Lower leg skin (tissue), 3 donors: ENCODE measurements at regions not wholly inside any gene's neighbourhood (a gene's known extent, or its start where the extent isn't known, plus 50 kb on each side); places are given as distances from the start of the nearest gene placed in this dataset.

ENCODE experiments used
- CTCF ChIP-seq, 3 donors: fragments of 450-650 bp; IDR thresholded peaks; one replicate each; pipeline ENCODE4 v1.5.1; 2016; ENCODE audit warnings: antibody characterized with exemption in 3 of 3, mild to moderate bottlenecking in 3 of 3, moderate library complexity in 2 of 3
- POLR2A ChIP-seq, 2 donors: fragments of 450-650 bp; IDR thresholded peaks; one replicate each; pipeline ENCODE4 v1.6.1; 2016 to 2017; ENCODE audit warnings: antibody characterized with exemption in 2 of 2, mild to moderate bottlenecking in 1 of 2, moderate library complexity in 1 of 2

- TF ChIP-seq CTCF (IDR thresholded peaks at IDR 0.05) = no peak
- TF ChIP-seq POLR2A (IDR thresholded peaks at IDR 0.05) = no peak
Measured at GRCh38 chr2:217459016-217459415, 543.8 kb downstream of the TNS1 start.
